A549 (cell line): ENCODE measurements at regions not wholly inside any gene's neighbourhood (a gene's known extent, or its start where the extent isn't known, plus 50 kb on each side); places are given as distances from the start of the nearest gene placed in this dataset.

Source experiments
- CBX8 ChIP-seq: fragments of 200-600 bp; sonication (generic); IDR thresholded peaks from 2 replicates; pipeline ENCODE4 v1.6.1; 2016
- CTCF ChIP-seq: fragments of >200 bp; sonication (Bioruptor Twin); formaldehyde crosslinking; IDR thresholded peaks from 3 replicates; pipeline ENCODE4 v1.5.1; 2016
- EHMT2 ChIP-seq: fragments of 200-600 bp; sonication (generic); IDR thresholded peaks from 2 replicates; pipeline ENCODE4 v1.6.1; 2016; ENCODE audit warnings: antibody characterized with exemption, low read depth, mild to moderate bottlenecking, moderate library complexity
- EP300 ChIP-seq, 2 experiments: fragments of >200 bp; sonication (Bioruptor Twin); formaldehyde crosslinking; IDR thresholded peaks; 2 replicates in 1 of 2; 3 replicates in 1 of 2; pipeline ENCODE4 v1.6.1; 2016 to 2017
- FOSB ChIP-seq: fragments of 250-450 bp; sonication (Bioruptor Pico); IDR thresholded peaks from 2 replicates; pipeline ENCODE4 v1.5.0; 2020; ENCODE audit warnings: mild to moderate bottlenecking, moderate library complexity
- HDAC2 ChIP-seq: fragments of 200-600 bp; sonication (generic); IDR thresholded peaks from 2 replicates; pipeline ENCODE4 v1.6.1; 2016
- MAZ ChIP-seq: fragments of 150-350 bp; IDR thresholded peaks from 2 replicates; pipeline ENCODE4 v1.6.1; 2014; ENCODE audit warnings: antibody characterized with exemption, low read depth, low read length, borderline replicate concordance
- RFX5 ChIP-seq: fragments of 450-650 bp; IDR thresholded peaks from 2 replicates; pipeline ENCODE4 v1.7.1; 2014; ENCODE audit warnings: antibody characterized with exemption, mild to moderate bottlenecking, moderate library complexity

- TF ChIP-seq MAZ = no peak
- TF ChIP-seq RFX5 = no peak
- no peak for TF ChIP-seq CTCF
- TF ChIP-seq EHMT2 = no peak
- no peak for TF ChIP-seq HDAC2
- no peak for TF ChIP-seq CBX8
- TF ChIP-seq FOSB = no peak
- no peak for TF ChIP-seq EP300 (IDR thresholded peaks at IDR 0.05)
Observed at GRCh38 chr14:51431741-51432140, 191.7 kb downstream of the TMX1 start.
